ENCODE measurements at regions not wholly inside any gene's neighbourhood (a gene's known extent, or its start where the extent isn't known, plus 50 kb on each side); places are given as distances from the start of the nearest gene placed in this dataset.
"Not testable (repeated sequence)": the region's sequence is repeated elsewhere in the genome, so short reads cannot be mapped to it uniquely, and the experiment has no call there.

- DNase-seq (ENCODE audit: low read depth in 2 of 3, low spot score in 1 of 3): not testable (repeated sequence)
Observed at GRCh38 chr16:51230035-51230434, 79.0 kb upstream of the SALL1 start.

- DNase-seq (ENCODE audit: low read depth in 2 of 3, low spot score in 1 of 3): no peak
Observed at GRCh38 chr16:51228097-51228659, 77.1 kb upstream of the SALL1 start.

GRCh38 chr16:51225878-51226277, 74.8 kb upstream of the SALL1 start:
- no peak for DNase-seq (ENCODE audit: low read depth in 2 of 3, low spot score in 1 of 3)

- no peak for DNase-seq (ENCODE audit: low read depth in 2 of 3, low spot score in 1 of 3)
Observed at GRCh38 chr16:51224317-51224716, 73.2 kb upstream of the SALL1 start.

- DNase-seq (ENCODE audit: low read depth in 2 of 3, low spot score in 1 of 3): no peak
Observed at GRCh38 chr16:51222016-51222415, 70.9 kb upstream of the SALL1 start.

GRCh38 chr16:51211148-51211547, 60.1 kb upstream of the SALL1 start:
- DNase-seq (ENCODE audit: low read depth in 2 of 3, low spot score in 1 of 3): no peak

GRCh38 chr16:51210087-51210486, 59.0 kb upstream of the SALL1 start:
- no peak for DNase-seq (ENCODE audit: low read depth in 2 of 3, low spot score in 1 of 3)

GRCh38 chr16:51201604-51202003, 50.5 kb upstream of the SALL1 start:
- DNase-seq (ENCODE audit: low read depth in 2 of 3, low spot score in 1 of 3): no peak
